Suprapubic skin (tissue), 4 donors: ENCODE measurements at regions not wholly inside any gene's neighbourhood (a gene's known extent, or its start where the extent isn't known, plus 50 kb on each side); places are given as distances from the start of the nearest gene placed in this dataset.
"Not testable (repeated sequence)": the region's sequence is repeated elsewhere in the genome, so short reads cannot be mapped to it uniquely, and the experiment has no call there.

ENCODE experiments used
- DNase-seq, 2 donors: peaks; one replicate each; pipeline ENCODE4 v3.0.0-alpha.2; 2019; ENCODE audit warnings: low spot score in 2 of 2
- H3K27ac ChIP-seq: fragments of 200-600 bp; sonication (generic); one replicate; pipeline ENCODE4 v1.5.1; 2019
- H3K27me3 ChIP-seq: fragments of 200-600 bp; sonication (generic); one replicate; pipeline ENCODE4 v1.5.1; 2019
- H3K36me3 ChIP-seq: fragments of 200-600 bp; sonication (generic); one replicate; pipeline ENCODE4 v1.5.1; 2019
- H3K4me1 ChIP-seq: fragments of 200-600 bp; sonication (generic); one replicate; pipeline ENCODE4 v1.5.1; 2019
- H3K4me3 ChIP-seq: fragments of 200-600 bp; sonication (generic); one replicate; pipeline ENCODE4 v1.5.1; 2019; ENCODE audit warnings: mild to moderate bottlenecking
- H3K9me3 ChIP-seq: fragments of 200-600 bp; sonication (generic); one replicate; pipeline ENCODE4 v1.5.1; 2019
- EP300 ChIP-seq: sonication (generic); formaldehyde crosslinking; IDR thresholded peaks from one replicate; pipeline ENCODE4 v1.6.1; 2017; ENCODE audit warnings: antibody characterized with exemption
- POLR2A ChIP-seq, 2 donors: fragments of 450-650 bp; IDR thresholded peaks; one replicate each; pipeline ENCODE4 v1.6.1; 2017; ENCODE audit warnings: antibody characterized with exemption in 2 of 2, mild to moderate bottlenecking in 2 of 2, moderate library complexity in 2 of 2
- POLR2AphosphoS5 ChIP-seq, 3 donors: sonication (generic); formaldehyde crosslinking; IDR thresholded peaks; one replicate each; pipeline ENCODE4 v1.6.1; 2017; ENCODE audit warnings: antibody characterized with exemption in 3 of 3
- WGBS: methylation state at CpG from one replicate; pipeline ENCODE4 v1.1.5; 2018; 5-methylcytosine and 5-hydroxymethylcytosine counted together
- TF ChIP-seq, protein P1 (sequence below), 2 donors: fragments of 200-600 bp in 1 of 2; fragments of 450-650 bp in 1 of 2; sonication (generic) in 1 of 2; IDR thresholded peaks; one replicate each; pipeline ENCODE4 v1.5.1; 2016 to 2019; ENCODE audit warnings: antibody characterized with exemption in 2 of 2, mild to moderate bottlenecking in 1 of 2, moderate library complexity in 1 of 2

DNA sequence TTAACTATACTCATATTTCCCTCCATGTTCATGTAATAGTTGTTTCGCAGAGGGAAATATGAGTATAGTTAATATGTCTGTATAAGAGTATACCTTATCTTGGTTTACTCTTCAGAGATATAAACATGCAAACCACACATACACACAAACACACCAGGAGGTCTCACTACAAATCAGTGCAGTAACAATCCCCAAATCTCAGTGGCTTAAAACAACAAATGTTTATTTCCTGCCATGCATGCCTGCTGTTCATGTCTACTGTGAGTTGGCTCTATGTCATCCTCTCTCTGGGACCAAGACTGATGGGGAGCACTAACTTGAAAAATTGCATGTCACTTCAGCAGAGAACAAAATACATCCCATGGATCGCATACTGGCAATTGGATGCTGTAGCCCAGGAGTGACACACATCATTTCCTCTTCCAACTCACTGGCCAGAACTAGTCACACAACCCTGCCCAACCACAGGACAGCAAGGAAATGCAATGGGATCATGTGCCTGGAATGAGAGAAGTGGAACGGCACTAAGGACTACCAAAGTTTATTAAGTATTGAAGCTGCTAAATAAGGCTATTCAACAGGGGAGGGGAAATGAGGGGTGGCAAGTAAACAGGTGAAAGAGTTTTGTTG, 89.0 kb upstream of the DTNBP1 start:
- TF ChIP-seq, protein P1, sequence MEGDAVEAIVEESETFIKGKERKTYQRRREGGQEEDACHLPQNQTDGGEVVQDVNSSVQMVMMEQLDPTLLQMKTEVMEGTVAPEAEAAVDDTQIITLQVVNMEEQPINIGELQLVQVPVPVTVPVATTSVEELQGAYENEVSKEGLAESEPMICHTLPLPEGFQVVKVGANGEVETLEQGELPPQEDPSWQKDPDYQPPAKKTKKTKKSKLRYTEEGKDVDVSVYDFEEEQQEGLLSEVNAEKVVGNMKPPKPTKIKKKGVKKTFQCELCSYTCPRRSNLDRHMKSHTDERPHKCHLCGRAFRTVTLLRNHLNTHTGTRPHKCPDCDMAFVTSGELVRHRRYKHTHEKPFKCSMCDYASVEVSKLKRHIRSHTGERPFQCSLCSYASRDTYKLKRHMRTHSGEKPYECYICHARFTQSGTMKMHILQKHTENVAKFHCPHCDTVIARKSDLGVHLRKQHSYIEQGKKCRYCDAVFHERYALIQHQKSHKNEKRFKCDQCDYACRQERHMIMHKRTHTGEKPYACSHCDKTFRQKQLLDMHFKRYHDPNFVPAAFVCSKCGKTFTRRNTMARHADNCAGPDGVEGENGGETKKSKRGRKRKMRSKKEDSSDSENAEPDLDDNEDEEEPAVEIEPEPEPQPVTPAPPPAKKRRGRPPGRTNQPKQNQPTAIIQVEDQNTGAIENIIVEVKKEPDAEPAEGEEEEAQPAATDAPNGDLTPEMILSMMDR (IDR thresholded peaks at IDR 0.05): no peak
- TF ChIP-seq EP300: no peak
- no peak for TF ChIP-seq POLR2A (IDR thresholded peaks at IDR 0.05)
- TF ChIP-seq POLR2AphosphoS5 (IDR thresholded peaks at IDR 0.05): no peak
- WGBS: 80% methylated on average over 3 of the region's 3 CpGs
- Histone ChIP-seq H3K27me3 (no peaks in the 10 kb centered on the region), H3K4me1 (peaks cover 22% of the 10 kb centered on the region), H3K4me3 (no peak overlapping the region), H3K9me3 (no peaks in the 10 kb centered on the region), H3K36me3 (no peaks in the 10 kb centered on the region), H3K27ac (no peak overlapping the region)
- no peak for DNase-seq

- no peaks in the 10 kb centered on the region for H3K27me3 ChIP-seq
- H3K4me1 ChIP-seq: no peaks in the 10 kb centered on the region
- DNase-seq: no peak
- 89% methylated on average over 4 of the region's 4 CpGs for WGBS
- no peak overlapping the region for H3K4me3 ChIP-seq
- no peaks in the 10 kb centered on the region for H3K9me3 ChIP-seq
- TF ChIP-seq, protein P1 (IDR thresholded peaks at IDR 0.05): no peak
- TF ChIP-seq POLR2AphosphoS5 (IDR thresholded peaks at IDR 0.05) (no peak), POLR2A (IDR thresholded peaks at IDR 0.05) (no peak), EP300 (no peak)
- H3K36me3 ChIP-seq: no peaks in the 10 kb centered on the region
- H3K27ac ChIP-seq: no peak overlapping the region
Observed at GRCh38 chr6:15748341-15748740, 85.5 kb upstream of the DTNBP1 start.

GRCh38 chr6:15747354-15747883, 84.6 kb upstream of the DTNBP1 start:
- H3K27me3 ChIP-seq: no peaks in the 10 kb centered on the region
- 84% methylated on average over 2 of the region's 2 CpGs for WGBS
- DNase-seq: no peak
- no peak overlapping the region for H3K27ac ChIP-seq
- no peak overlapping the region for H3K4me3 ChIP-seq
- H3K36me3 ChIP-seq: no peaks in the 10 kb centered on the region
- TF ChIP-seq POLR2A (IDR thresholded peaks at IDR 0.05): no peak
- TF ChIP-seq, protein P1 (IDR thresholded peaks at IDR 0.05): no peak
- no peaks in the 10 kb centered on the region for H3K9me3 ChIP-seq
- H3K4me1 ChIP-seq: no peaks in the 10 kb centered on the region

DNA sequence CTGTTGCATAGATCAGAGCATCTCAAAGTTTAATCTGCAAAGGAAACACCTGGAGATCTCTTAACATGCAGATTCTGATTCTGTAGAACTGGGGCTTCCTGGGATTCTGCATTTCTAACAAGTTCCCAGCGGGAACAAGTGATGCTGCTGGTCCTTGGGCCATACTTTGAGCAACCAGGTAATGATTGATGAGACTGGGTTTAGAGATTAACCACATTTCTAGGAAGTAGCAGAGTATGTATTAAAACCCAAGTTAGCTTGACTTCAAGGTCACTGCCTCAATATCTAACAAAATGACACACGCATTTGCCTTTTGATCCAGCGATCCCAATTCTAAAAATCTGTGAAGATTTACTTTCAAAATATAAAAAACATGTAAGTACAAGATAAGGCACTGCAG, 83.0 kb upstream of the DTNBP1 start:
- Histone ChIP-seq H3K27me3 (no peaks in the 10 kb centered on the region), H3K9me3 (no peaks in the 10 kb centered on the region), H3K4me3 (no peak overlapping the region), H3K36me3 (no peaks in the 10 kb centered on the region), H3K27ac (no peak overlapping the region), H3K4me1 (no peaks in the 10 kb centered on the region)
- DNase-seq: no peak
- WGBS: 59% methylated on average over 3 of the region's 3 CpGs
- TF ChIP-seq POLR2AphosphoS5 (IDR thresholded peaks at IDR 0.05) (no peak), POLR2A (IDR thresholded peaks at IDR 0.05) (no peak), EP300 (no peak)

GRCh38 chr6:15744818-15745402, 82.1 kb upstream of the DTNBP1 start:
- H3K4me1 ChIP-seq: no peaks in the 10 kb centered on the region
- WGBS: 85% methylated on average over 4 of the region's 4 CpGs
- no peaks in the 10 kb centered on the region for H3K36me3 ChIP-seq
- H3K27ac ChIP-seq: no peak overlapping the region
- no peaks in the 10 kb centered on the region for H3K9me3 ChIP-seq
- no peak for TF ChIP-seq EP300
- no peak for TF ChIP-seq POLR2AphosphoS5 (IDR thresholded peaks at IDR 0.05)
- TF ChIP-seq, protein P1 (IDR thresholded peaks at IDR 0.05): no peak
- TF ChIP-seq POLR2A (IDR thresholded peaks at IDR 0.05): no peak
- H3K27me3 ChIP-seq: no peaks in the 10 kb centered on the region
- no peak overlapping the region for H3K4me3 ChIP-seq
- no peak for DNase-seq

DNA sequence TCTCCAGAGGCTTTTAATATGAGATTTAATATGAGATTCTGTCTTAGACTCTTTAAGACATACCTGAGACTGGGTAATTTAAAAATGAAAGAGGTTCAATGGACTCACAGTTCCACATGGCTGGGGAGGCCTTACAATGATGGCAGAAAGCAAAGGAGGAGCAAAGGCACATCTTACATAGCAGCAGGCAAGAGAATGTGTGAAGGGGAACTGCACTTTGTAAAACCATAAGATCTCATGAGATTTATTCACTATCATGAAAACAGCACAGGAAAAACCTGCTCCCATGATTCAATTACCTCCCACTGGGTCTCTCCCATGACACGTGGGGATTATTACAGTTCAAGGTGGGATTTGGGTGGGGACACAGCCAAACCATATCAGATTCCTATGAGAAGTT, 79.2 kb upstream of the DTNBP1 start:
- not testable (repeated sequence) for H3K27me3 ChIP-seq, H3K36me3 ChIP-seq, H3K9me3 ChIP-seq, H3K4me1 ChIP-seq, DNase-seq, H3K27ac ChIP-seq, H3K4me3 ChIP-seq
- WGBS: 76% methylated on average over 1 of the region's 1 CpG
